ENCODE measurements at regions not wholly inside any gene's neighbourhood (a gene's known extent, or its start where the extent isn't known, plus 50 kb on each side); places are given as distances from the start of the nearest gene placed in this dataset.
"Not testable (repeated sequence)": the region's sequence is repeated elsewhere in the genome, so short reads cannot be mapped to it uniquely, and the experiment has no call there.

DNA sequence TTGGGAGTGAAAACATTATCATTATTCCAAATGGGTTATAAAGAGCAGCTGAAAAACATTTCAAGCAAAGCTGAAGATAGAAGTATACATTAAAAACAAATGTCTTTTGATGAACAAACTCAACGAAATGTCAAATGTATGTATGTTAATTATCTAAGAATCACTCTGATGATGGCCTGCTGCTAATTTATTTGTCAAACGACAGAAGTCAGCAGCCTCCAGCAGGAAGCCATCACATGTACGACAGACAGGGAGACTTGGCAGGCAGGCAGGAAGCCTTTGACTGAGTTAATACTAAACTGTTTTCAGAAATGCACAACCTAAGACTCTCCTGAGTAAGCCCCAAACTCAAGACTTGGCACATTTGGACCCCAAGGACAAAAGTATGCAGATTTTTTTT, 491.1 kb downstream of the ZNF385D start:
- ATAC-seq (no peak), DNase-seq (no peak)
- intact Hi-C loops (cut with DNase I) = no loop called here

- peak; percentile 36 to 79 for ATAC-seq
- no peak for DNase-seq
- intact Hi-C loops (cut with DNase I) = no loop called here
These were observed 494.1 kb downstream of the ZNF385D start for GRCh38 chr3:21256932-21257331.

- ATAC-seq (no peak), DNase-seq (no peak)
- intact Hi-C loops (cut with DNase I) = no loop called here
These were observed 512.3 kb downstream of the ZNF385D start for GRCh38 chr3:21238661-21239060.

DNA sequence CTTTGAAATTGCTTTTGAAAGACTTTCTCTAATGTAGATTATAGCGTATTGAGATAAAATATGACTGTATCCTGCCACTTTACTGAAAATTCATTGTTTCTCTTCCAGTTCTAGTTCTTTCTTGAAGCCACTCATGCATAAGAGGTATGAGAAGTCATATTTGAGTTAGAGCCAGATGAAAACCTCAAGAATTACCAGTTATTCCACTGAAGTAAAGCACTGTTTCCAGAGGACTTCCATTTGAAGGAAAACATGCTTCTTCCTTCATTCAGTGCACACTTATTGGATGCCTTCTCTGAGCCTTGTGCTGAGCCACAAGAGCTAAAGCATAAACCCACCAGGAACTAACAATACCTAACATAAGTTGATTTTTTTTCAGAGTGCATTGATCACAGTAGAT, 513.4 kb downstream of the ZNF385D start:
- intact Hi-C loops (cut with DNase I) = no loop called here
- ATAC-seq (no peak), DNase-seq (no peak)

- intact Hi-C loops (cut with DNase I) = no loop called here
- no peak for DNase-seq
- no peak for ATAC-seq
These were observed 515.5 kb downstream of the ZNF385D start for GRCh38 chr3:21235491-21235890.

DNA sequence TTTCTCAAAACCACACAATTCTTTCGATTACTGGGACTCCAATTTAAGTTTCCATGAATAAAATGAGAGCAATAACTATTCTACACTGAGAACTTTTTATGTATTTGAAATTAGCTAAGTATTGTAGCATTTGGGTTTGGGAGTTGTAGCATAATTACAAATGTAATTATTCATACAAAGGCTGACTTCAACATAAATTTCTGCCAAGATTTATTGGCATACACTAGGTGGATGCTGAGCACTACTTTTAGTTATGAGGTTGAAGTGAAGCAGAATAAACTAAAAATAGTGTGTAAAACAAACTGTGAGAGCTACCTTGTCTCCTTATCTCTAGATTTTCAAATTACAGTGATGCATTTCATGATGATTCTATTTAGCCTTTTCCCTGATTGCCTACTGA, 516.1 kb downstream of the ZNF385D start:
- no peak for ATAC-seq
- intact Hi-C loops (cut with DNase I) = no loop called here
- DNase-seq = no peak

- ATAC-seq = no peak
- DNase-seq = no peak
- intact Hi-C loops (cut with DNase I) = no loop called here
These were observed 521.4 kb downstream of the ZNF385D start for GRCh38 chr3:21229426-21230135.

DNA sequence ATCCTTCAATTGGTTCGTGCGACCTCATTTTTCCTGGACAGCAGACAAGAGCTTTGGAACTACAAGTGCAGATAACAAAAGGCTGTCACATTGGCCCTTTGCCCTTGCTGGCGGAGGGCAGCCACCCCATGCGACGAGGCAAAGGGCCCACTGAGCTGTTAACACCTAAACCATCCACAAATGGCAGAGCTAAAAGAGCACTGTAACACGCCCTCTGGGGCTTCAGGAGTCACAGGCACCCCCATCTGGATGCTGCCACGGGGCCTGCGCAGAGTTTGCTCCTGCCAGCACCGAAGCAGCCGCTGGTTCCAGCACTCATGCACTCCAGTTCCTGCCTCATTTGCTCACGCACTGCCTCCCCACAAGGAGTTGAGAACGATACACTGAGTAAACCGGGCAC, 524.9 kb downstream of the ZNF385D start:
- ATAC-seq = peak; percentile 80 to 86
- DNase-seq = peak; percentile 40
- intact Hi-C loops (cut with DNase I) = no loop called here

DNA sequence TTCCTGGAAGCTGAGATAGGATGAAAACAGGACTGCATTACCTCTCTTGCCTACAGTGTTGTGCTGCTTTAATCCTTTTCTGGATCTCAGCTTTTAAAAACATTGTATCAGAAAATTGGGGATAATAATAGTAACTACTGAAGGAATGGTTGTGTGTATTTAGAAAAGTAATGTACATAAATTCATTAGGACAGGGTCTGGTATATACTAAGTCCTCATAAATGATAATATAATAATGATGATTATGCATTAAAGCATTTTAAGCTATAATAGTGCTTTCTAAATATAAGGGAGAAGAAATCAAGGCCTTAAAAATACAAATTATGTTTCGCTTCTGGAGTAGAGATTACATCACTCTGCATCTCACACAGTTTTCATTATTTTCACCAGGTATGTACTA, 530.1 kb downstream of the ZNF385D start:
- intact Hi-C loops (cut with DNase I) = no loop called here
- no peak for DNase-seq
- no peak for ATAC-seq

DNA sequence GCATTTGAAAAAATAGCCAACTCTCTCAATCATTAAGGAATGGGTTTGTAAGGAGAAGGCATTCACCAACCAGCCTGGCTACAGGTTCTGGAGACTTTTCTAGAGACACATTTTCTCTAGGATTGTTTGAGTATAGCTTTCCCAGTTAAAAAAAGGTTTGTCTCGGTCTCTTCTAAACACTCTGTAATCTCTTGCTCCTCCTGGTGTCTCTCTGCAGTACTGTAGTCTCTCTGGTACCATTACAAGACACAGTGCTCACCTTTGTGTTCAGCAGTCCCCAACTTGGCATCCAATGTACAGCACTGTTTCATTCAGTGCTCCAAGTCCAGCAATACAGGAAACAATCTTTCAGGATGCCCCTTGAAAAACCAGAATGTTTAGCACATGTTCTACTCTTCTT, 534.4 kb downstream of the ZNF385D start:
- DNase-seq (no peak), ATAC-seq (no peak)
- intact Hi-C loops (cut with DNase I) = no loop called here

DNA sequence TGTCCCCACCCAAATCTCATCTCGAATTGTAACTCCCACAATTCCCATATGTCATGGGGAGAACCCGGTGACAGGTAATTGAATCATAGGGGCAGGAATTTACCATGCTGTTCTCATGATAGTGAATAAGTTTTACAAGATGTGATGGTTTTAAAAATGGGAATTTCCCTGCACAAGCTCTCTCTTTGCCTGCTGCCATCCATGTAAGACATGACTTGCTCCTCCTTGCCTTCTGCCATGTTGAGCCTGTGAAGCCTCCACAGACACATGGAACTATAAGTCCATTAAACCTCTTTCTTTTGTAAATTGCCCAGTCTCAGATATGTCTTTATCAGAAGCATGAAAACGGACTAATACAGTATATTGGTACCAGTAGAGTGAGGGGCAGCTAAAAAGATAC, 546.9 kb downstream of the ZNF385D start:
- intact Hi-C loops (cut with DNase I); DNase-seq; ATAC-seq: not testable (repeated sequence)

DNA sequence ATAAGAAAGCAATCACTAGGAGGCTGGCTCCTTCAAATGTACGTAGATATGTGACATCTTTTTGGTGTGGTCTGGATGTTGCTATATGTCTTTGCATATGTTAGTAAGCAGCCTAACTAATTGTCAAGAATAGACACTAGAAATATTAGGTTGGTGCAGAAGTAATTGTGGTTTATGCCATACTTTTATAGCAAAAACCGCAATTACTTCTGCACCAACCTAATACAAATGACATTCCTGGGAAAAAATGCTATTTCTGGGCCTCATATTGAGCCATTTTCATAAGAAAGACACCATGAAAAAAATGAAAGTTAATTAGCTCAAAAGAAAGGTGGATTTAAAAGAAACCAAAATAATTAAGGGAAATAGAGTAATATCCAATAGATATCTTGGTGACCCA, 555.8 kb downstream of the ZNF385D start:
- intact Hi-C loops (cut with DNase I) = no loop called here
- DNase-seq = no peak
- ATAC-seq = no peak

DNA sequence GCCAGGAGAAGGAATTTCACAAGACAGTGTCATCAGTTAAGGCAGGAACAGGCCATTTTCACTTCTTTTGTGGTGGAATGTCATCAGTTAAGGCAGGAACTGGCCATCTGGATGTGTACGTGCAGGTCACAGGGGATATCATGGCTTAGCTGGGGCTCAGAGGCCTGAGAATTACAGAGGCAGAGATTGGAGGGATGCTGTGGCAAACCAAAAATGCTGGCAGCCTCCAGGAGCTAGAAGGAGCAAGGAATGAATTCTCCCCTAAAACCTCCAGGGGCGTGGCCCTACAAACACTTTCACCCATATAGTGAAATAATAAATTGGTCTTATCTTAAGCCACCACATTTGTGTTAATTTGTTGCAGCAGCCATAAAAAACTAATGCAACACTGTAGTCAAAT, 557.0 kb downstream of the ZNF385D start:
- DNase-seq; intact Hi-C loops (cut with DNase I); ATAC-seq: not testable (repeated sequence)

- intact Hi-C loops (cut with DNase I) = no loop called here
- no peak for ATAC-seq
- no peak for DNase-seq
These were observed 562.6 kb downstream of the ZNF385D start for GRCh38 chr3:21188459-21188858.

GRCh38 chr3:21185816-21186314, 565.1 kb downstream of the ZNF385D start:
- intact Hi-C loops (cut with DNase I) = no loop called here
- no peak for DNase-seq
- ATAC-seq = no peak

DNA sequence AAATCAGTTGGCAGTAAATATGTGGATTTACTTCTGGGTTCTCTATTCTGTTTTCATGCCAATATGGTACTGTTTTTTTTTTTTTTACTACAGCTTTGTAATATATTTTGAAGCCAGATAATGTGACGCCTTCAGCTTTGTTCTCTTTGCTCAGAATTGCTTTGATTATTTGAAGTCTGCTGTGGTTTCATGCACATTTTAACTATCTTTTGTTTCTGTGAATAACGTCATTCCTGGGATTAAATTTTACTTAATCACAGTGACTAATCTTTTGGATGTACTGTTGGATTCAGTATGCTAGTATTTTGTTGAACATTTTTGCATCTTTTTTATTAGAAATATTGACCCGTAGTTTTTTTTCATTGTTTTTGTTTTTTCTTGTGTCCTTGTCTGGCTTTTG, 576.5 kb downstream of the ZNF385D start:
- DNase-seq (no peak), ATAC-seq (no peak)
- intact Hi-C loops (cut with DNase I) = no loop called here

- intact Hi-C loops (cut with DNase I) = no loop called here
- ATAC-seq = no peak
- no peak for DNase-seq
These were observed 580.0 kb downstream of the ZNF385D start for GRCh38 chr3:21170964-21171363.

- intact Hi-C loops (cut with DNase I) = no loop called here
- DNase-seq (no peak), ATAC-seq (no peak)
These were observed 581.1 kb downstream of the ZNF385D start for GRCh38 chr3:21169948-21170347.

DNA sequence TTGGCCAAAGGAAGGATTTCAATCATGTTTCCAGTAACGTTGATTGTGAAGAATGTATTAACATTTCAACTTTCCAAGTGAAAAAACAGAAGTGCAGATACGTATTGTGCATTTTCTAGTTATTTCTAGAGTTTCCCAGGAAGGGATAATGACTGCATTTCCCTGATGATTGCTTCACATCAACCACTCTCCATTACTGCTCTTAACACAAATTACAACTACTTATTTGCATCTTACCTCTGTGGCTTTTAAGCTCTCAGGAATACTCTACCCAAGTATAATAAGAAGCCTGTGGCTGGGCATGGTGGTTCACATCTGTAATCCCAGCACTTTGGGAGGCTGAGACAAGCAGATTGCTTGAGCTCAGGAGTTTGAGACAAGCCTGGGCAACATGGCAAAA, 582.5 kb downstream of the ZNF385D start:
- DNase-seq (no peak), ATAC-seq (no peak)
- intact Hi-C loops (cut with DNase I) = no loop called here

DNA sequence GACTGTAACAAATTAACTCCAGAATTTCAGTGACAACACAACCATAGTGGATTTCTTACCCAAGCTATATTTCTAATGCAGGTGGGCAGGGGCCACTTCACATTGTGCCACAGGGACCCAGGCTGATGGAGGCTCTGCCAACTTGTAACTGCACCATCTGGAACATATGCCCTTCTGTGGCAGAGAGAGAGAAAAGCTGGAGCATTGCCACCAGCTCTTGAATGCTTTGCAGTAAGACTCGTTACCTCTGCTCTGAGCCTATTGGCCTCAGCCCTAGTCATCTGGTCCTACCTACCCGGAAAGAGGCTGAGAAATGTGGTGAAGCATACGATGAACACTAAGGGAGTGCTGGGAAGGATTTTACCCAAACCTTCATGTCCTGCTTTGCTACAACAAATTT, 587.1 kb downstream of the ZNF385D start:
- DNase-seq (no peak), ATAC-seq (no peak)
- intact Hi-C loops (cut with DNase I) = no loop called here

DNA sequence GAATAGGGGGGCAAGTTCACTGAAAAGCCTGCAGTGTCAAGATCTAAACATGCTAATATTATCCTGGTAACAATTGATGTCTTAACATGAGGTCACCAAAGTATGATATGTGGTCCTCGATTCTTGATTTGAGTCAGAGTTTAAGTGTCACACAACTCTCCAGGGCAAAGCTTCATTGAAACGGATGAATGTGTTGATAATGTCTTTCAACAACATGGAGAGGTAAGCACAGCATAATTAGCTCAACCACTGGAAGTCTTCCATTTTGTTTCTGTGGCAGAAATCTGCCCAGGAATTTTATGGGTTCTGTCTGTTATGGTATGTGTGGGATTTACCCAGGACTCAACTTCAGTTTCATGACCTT, 591.5 kb downstream of the ZNF385D start:
- intact Hi-C loops (cut with DNase I) = no loop called here
- no peak for ATAC-seq
- DNase-seq = no peak
